ENCODE measurements at regions not wholly inside any gene's neighbourhood (a gene's known extent, or its start where the extent isn't known, plus 50 kb on each side); places are given as distances from the start of the nearest gene placed in this dataset.

DNA sequence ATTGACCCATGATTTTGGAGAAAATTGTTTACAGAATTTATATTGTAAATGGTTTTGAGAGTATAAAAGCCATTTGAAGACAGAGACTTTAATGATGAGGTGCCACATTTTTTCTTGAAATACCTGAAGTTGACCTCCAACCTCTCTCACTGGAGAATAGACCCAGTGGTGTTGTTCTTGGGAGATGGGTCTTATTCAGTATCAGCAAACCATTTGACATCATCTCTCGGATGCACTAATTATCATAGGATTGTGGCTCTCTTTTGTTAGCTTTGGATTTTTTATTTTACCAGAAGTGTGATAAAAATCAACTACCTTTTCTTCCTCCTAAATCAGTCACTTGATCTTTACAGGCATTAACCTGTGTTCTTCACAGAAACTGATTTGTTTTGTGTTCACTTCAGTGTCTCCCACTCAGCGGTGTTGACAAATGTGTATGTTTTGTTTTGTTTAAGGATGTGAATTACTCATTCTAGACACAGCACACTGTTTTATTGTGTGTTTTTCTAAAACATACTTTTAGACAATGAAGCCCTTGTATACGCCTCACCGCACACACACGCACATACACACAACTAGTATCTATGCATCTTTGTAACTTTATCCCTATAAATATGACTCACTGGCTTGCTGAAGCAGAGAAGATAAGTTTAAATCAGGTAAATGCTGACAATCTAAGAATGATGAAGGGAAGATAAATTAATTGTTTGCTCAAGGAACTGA lies 455.6 kb downstream of the INHBA start:
- intact Hi-C loops (cut with DNase I), result no loop called here

DNA sequence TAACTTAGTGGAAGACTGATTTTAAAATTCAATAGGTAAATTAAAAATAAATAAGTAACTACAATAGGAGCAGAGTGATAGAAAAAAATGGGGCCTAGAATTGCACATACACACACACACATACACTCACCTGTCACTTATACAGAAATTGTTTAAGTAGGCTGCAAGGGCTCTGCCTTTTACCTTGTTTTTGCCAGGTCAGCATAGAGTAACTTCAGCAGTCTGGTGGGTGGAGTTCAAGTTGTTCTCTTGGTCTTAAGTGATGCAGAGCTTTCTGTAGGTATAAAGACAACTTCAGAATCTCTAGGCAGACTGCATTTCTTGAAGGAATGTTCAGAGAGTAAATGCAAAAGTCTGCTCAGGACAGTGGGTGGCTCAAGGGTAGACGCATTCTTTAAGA lies 457.0 kb downstream of the INHBA start:
- DNase-seq (ENCODE audit: low spot score), result no peak
- WGBS, result 100% methylated on average over 1 of the region's 1 CpG
- H3K4me3 ChIP-seq, result no peak overlapping the region
- H3K27me3 ChIP-seq (replicated peaks; ENCODE audit: insufficient read depth), result no peaks in the 10 kb centered on the region
- intact Hi-C loops (cut with DNase I), result no loop called here
- no peaks in the 10 kb centered on the region for H3K36me3 ChIP-seq
- no peaks in the 10 kb centered on the region for H3K4me1 ChIP-seq (replicated peaks)
- H3K9me3 ChIP-seq, result no peaks in the 10 kb centered on the region
- TF ChIP-seq, protein P1, sequence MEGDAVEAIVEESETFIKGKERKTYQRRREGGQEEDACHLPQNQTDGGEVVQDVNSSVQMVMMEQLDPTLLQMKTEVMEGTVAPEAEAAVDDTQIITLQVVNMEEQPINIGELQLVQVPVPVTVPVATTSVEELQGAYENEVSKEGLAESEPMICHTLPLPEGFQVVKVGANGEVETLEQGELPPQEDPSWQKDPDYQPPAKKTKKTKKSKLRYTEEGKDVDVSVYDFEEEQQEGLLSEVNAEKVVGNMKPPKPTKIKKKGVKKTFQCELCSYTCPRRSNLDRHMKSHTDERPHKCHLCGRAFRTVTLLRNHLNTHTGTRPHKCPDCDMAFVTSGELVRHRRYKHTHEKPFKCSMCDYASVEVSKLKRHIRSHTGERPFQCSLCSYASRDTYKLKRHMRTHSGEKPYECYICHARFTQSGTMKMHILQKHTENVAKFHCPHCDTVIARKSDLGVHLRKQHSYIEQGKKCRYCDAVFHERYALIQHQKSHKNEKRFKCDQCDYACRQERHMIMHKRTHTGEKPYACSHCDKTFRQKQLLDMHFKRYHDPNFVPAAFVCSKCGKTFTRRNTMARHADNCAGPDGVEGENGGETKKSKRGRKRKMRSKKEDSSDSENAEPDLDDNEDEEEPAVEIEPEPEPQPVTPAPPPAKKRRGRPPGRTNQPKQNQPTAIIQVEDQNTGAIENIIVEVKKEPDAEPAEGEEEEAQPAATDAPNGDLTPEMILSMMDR (IDR thresholded peaks at IDR 0.05), result no peak
- TF ChIP-seq POLR2A (IDR thresholded peaks at IDR 0.05) (no peak), POLR2AphosphoS5 (IDR thresholded peaks at IDR 0.05) (no peak)
- no peak overlapping the region for H3K27ac ChIP-seq

More for the DNA sequence above, 455.6 kb downstream of the INHBA start:
- Histone ChIP-seq H3K9me3 (no peaks in the 10 kb centered on the region), H3K27ac (no peak overlapping the region), H3K4me3 (no peak overlapping the region), H3K27me3 (replicated peaks; ENCODE audit: insufficient read depth) (no peaks in the 10 kb centered on the region), H3K36me3 (no peaks in the 10 kb centered on the region), H3K4me1 (replicated peaks) (no peaks in the 10 kb centered on the region)
- WGBS, result 53% methylated on average over 5 of the region's 5 CpGs
- no peak for DNase-seq (ENCODE audit: low spot score)
- TF ChIP-seq POLR2A (IDR thresholded peaks at IDR 0.05) (no peak), POLR2AphosphoS5 (IDR thresholded peaks at IDR 0.05) (no peak)
- TF ChIP-seq, protein P1 (IDR thresholded peaks at IDR 0.05), result no peak

DNA sequence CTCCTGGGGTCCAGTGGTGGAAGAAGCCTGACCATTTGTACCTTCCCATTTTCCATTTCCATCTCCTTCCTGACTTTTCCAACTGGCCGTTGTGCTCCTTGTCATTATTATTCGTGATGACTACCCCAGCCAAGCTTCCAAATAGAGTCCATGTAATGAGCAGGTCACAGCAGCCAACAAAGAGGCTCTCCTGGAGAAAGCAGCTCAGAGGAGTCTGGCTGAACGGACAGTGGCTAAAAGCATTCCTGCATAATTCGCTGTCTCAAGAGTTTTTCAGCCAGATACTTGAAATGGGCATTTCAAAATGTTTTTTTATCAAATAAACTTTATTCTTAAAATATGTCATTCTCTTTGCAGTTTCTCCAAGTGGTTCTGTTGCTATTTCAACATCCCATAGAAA lies 458.6 kb downstream of the INHBA start:
- Histone ChIP-seq H3K27ac (no peak overlapping the region), H3K4me1 (replicated peaks) (no peaks in the 10 kb centered on the region), H3K9me3 (no peaks in the 10 kb centered on the region), H3K36me3 (no peaks in the 10 kb centered on the region), H3K27me3 (replicated peaks; ENCODE audit: insufficient read depth) (no peaks in the 10 kb centered on the region), H3K4me3 (no peak overlapping the region)
- TF ChIP-seq, protein P1 (IDR thresholded peaks at IDR 0.05), result no peak
- no peak for TF ChIP-seq POLR2AphosphoS5 (IDR thresholded peaks at IDR 0.05)
- no peak for TF ChIP-seq POLR2A (IDR thresholded peaks at IDR 0.05)
- 88% methylated on average over 4 of the region's 4 CpGs for WGBS
- intact Hi-C loops (cut with DNase I), result no loop called here
- DNase-seq (ENCODE audit: low spot score), result no peak

DNA sequence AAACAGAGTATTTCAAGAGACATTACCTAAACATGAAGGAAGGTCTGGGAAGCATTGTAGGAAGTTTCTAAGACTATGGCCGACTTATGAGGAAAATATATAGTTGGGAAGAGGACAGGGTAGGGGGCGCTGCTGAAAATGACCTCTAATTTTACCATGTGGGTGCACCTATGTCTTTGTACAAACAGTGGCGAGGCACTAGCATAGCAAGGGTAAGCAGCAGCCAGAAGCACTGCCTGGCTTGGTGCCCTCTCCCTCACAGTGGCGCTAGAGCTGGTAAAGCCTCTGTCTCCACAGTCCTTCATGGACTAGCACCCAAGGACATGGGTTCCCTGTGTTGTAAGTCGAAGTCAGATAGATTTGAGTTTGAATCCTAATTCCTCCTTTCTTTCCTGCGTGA lies 461.2 kb downstream of the INHBA start:
- no peak overlapping the region for H3K27ac ChIP-seq
- intact Hi-C loops (cut with DNase I), result no loop called here
- TF ChIP-seq POLR2A (IDR thresholded peaks at IDR 0.05) (no peak), POLR2AphosphoS5 (IDR thresholded peaks at IDR 0.05) (no peak)
- TF ChIP-seq, protein P1 (IDR thresholded peaks at IDR 0.05), result no peak
- no peak for DNase-seq (ENCODE audit: low spot score)
- no peaks in the 10 kb centered on the region for H3K4me1 ChIP-seq (replicated peaks)
- H3K36me3 ChIP-seq, result no peaks in the 10 kb centered on the region
- no peaks in the 10 kb centered on the region for H3K9me3 ChIP-seq
- H3K4me3 ChIP-seq, result no peak overlapping the region
- 95% methylated on average over 6 of the region's 6 CpGs for WGBS
- no peaks in the 10 kb centered on the region for H3K27me3 ChIP-seq (replicated peaks; ENCODE audit: insufficient read depth)

DNA sequence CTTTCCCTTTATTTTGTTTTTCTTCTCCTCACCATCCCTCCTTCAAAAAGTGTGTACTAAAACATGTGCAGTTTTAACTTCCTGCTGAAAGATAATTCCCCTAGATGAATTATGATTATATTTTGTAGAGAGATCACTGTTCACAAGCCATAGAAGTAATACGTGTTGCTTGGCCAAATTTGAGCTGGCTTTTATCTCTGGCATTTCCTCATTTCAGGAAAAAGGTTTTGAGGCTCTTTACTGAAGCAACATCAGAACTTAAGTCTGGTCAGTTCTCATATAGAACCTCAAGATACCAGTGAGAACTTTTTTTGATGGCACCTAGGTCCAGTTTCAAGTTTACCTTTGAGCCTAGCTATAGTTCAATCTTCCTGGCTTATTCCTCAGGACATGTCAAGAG lies 463.3 kb downstream of the INHBA start:
- no peak for DNase-seq (ENCODE audit: low spot score)
- Histone ChIP-seq H3K27ac (no peak overlapping the region), H3K9me3 (no peaks in the 10 kb centered on the region), H3K27me3 (replicated peaks; ENCODE audit: insufficient read depth) (no peaks in the 10 kb centered on the region), H3K4me3 (no peak overlapping the region), H3K36me3 (no peaks in the 10 kb centered on the region), H3K4me1 (replicated peaks) (no peaks in the 10 kb centered on the region)
- intact Hi-C loops (cut with DNase I), result no loop called here
- TF ChIP-seq POLR2AphosphoS5 (IDR thresholded peaks at IDR 0.05), result no peak
- WGBS, result 66% methylated on average over 1 of the region's 1 CpG
